ENCODE measurements at regions not wholly inside any gene's neighbourhood (a gene's known extent, or its start where the extent isn't known, plus 50 kb on each side); places are given as distances from the start of the nearest gene placed in this dataset.

DNA sequence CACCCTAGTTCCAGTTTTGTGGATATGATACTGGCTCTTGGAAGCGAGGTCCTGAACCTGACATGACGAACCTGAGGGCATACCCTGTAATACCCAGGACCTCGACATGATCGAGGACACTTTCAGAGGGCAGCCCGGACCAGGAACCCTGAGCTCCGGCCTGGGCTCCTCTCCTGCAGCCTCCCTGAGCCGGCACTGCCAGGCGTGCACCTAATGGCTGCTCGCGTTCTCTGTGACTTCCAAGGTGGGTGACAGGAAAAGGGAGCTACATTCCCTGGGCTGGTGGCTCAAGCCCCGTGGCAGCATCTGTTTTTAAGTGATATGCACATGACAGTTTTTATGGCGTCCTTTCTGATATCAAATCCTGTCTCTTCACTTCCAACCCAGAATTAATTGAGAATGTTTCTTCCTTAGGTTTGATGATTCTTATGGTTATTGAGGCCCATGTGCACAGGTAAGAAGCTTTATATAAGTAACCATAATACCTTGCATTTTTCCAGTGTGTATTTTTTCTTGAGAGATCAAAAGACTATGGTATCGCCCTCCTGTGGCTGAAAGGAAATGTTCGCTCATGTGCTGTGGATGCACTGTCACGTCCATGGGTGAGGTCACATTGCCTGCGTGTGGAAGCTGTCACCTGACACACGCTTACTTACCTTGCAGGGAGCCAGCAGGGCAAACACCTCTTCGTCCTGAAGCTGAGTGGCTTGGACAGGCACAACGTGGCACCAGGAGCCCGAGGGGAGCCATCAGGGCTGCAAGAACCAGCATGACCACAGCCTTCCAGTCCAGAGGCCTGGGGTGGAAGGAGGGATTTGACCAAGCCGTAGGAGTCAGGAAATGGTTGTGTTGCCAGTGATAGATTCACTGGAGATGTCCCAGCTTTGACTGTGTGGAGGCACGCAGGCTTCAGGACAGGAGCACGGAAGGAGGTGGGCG lies 367.4 kb upstream of the MYT1L start:
- Histone ChIP-seq H2BK120ac (replicated peaks; ENCODE audit: low read depth, low read length) (no peak overlapping the region), H3K56ac (replicated peaks; ENCODE audit: insufficient read length, low read depth, low read length) (no peak overlapping the region), H2BK12ac (ENCODE audit: low read depth, low read length) (peak overlapping the region; percentile 75; the same call in 1 of the 2 replicates), H2BK5ac (ENCODE audit: low read depth, low read length) (peak overlapping the region; percentile 30; the same call in 1 of the 2 replicates), H3K4ac (replicated peaks; ENCODE audit: insufficient read length, low read depth, low read length) (no peak overlapping the region), H3K27me3 (replicated peaks in 1 of 4; ENCODE audit: control insufficient read depth in 3 of 4, extremely low read depth in 1 of 4, insufficient read depth in 3 of 4, low read length in 3 of 4) (no peaks in the 10 kb centered on the region), H4K91ac (replicated peaks; ENCODE audit: insufficient read length, low read length) (peak overlapping the region; percentile 8), H3K14ac (ENCODE audit: insufficient read length) (no peak overlapping the region), H4K8ac (ENCODE audit: extremely low read depth, insufficient read depth, low read length) (no peak overlapping the region), H3K4me2 (ENCODE audit: insufficient read depth in 1 of 2, low read depth in 2 of 2, low read length in 2 of 2) (no peak overlapping the region; a peak in 1 of 4 replicates), H3K18ac (ENCODE audit: extremely low read depth, low read length) (peak overlapping the region; percentile 81), H4K20me1 (replicated peaks in 1 of 2; ENCODE audit: control insufficient read depth in 1 of 2, insufficient read depth in 2 of 2, low read length in 2 of 2) (no peaks in the 10 kb centered on the region), H2AFZ (ENCODE audit: low read length) (no peak overlapping the region), H3K9ac (replicated peaks in 1 of 4; ENCODE audit: extremely low read depth in 1 of 4, low read depth in 3 of 4, low read length in 3 of 4) (no peak overlapping the region), H3K36me3 (ENCODE audit: control insufficient read depth in 2 of 4, insufficient read depth in 4 of 4, low read length in 3 of 4) (no peaks in the 10 kb centered on the region), H3K79me2 (ENCODE audit: control insufficient read depth in 1 of 2, insufficient read depth in 2 of 2, low read length in 2 of 2) (no peaks in the 10 kb centered on the region), H3K79me1 (ENCODE audit: low read depth, low read length) (no peaks in the 10 kb centered on the region), H2AK5ac (ENCODE audit: low read depth, low read length) (no peak overlapping the region), H3K4me3 (ENCODE audit: extremely low read depth in 1 of 4, insufficient read depth in 2 of 4, low read depth in 3 of 4, low read length in 4 of 4) (no peak overlapping the region), H4K5ac (ENCODE audit: insufficient read length, low read depth, low read length) (no peak overlapping the region), H3K23me2 (ENCODE audit: low read depth, low read length) (no peaks in the 10 kb centered on the region), H3K9me3 (ENCODE audit: insufficient read depth in 2 of 2, low read depth in 1 of 2, low read length in 1 of 2) (no peaks in the 10 kb centered on the region), H3K27ac (ENCODE audit: low read depth, low read length) (no peak overlapping the region), H2BK15ac (ENCODE audit: low read length) (peak overlapping the region; percentile 20; the same call in 1 of the 2 replicates), H3K4me1 (replicated peaks in 1 of 4; ENCODE audit: control insufficient read depth in 3 of 4, insufficient read depth in 4 of 4, low read length in 3 of 4) (peaks cover 0 to 13% (median 6%) of the 10 kb centered on the region in 4 experiments; a peak in 4 of 7 replicates), H3K23ac (ENCODE audit: insufficient read length) (no peak overlapping the region), H2BK20ac (ENCODE audit: low read length) (no peak overlapping the region)
- FAIRE-seq (no peak), DNase-seq (ENCODE audit: low read depth in 1 of 2, low spot score in 2 of 2) (no peak)
- 88% methylated on average over 23 of the region's 24 CpGs; no CpG with 5 or more reads in 1 of the 2 experiments for WGBS, 2 experiments (ENCODE audit: extremely low coverage in 1 of 2, insufficient coverage in 1 of 2, insufficient read length in 1 of 2, insufficient replicate concordance in 2 of 2, low coverage in 1 of 2, low lambda C conversion rate in 2 of 2, missing lambda C conversion rate in 1 of 2)
- TF ChIP-seq, protein P1, sequence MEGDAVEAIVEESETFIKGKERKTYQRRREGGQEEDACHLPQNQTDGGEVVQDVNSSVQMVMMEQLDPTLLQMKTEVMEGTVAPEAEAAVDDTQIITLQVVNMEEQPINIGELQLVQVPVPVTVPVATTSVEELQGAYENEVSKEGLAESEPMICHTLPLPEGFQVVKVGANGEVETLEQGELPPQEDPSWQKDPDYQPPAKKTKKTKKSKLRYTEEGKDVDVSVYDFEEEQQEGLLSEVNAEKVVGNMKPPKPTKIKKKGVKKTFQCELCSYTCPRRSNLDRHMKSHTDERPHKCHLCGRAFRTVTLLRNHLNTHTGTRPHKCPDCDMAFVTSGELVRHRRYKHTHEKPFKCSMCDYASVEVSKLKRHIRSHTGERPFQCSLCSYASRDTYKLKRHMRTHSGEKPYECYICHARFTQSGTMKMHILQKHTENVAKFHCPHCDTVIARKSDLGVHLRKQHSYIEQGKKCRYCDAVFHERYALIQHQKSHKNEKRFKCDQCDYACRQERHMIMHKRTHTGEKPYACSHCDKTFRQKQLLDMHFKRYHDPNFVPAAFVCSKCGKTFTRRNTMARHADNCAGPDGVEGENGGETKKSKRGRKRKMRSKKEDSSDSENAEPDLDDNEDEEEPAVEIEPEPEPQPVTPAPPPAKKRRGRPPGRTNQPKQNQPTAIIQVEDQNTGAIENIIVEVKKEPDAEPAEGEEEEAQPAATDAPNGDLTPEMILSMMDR (IDR thresholded peaks at IDR 0.05; ENCODE audit: control extremely low read depth in 1 of 3, insufficient read depth in 1 of 3, low read depth in 1 of 3, low read length in 3 of 3): peak; percentile 17 to 62 (median 56); a peak in 3 of 4 replicates
- TF ChIP-seq CTBP2 (IDR thresholded peaks at IDR 0.05; ENCODE audit: borderline replicate concordance, insufficient read depth, insufficient read length, low read length) (no peak), RAD21 (IDR thresholded peaks at IDR 0.05 in 1 of 2, conservative IDR thresholded peaks at IDR 0.05 in 1 of 2; ENCODE audit: low read depth in 2 of 2, low read length in 2 of 2) (peak; percentile 44 to 46)
- TF ChIP-seq, protein P2, sequence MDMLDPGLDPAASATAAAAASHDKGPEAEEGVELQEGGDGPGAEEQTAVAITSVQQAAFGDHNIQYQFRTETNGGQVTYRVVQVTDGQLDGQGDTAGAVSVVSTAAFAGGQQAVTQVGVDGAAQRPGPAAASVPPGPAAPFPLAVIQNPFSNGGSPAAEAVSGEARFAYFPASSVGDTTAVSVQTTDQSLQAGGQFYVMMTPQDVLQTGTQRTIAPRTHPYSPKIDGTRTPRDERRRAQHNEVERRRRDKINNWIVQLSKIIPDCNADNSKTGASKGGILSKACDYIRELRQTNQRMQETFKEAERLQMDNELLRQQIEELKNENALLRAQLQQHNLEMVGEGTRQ (IDR thresholded peaks at IDR 0.05; ENCODE audit: low read length): peak; percentile 14; the same call in 1 of the 2 replicates
- CTCF ChIA-PET (ENCODE audit: partially characterized antibody): interaction anchor here (0.7 to 2.2 kb wide), 31 partner anchors 8 to 589 kb away, joined by 3 to 12 read pairs (median 3); no protein-coding TSS in a partner anchor
- POLR2A ChIA-PET (ENCODE audit: partially characterized antibody): no interaction called here

All from H1 (cell line).